GM19240 (cell line): ENCODE measurements at regions not wholly inside any gene's neighbourhood (a gene's known extent, or its start where the extent isn't known, plus 50 kb on each side); places are given as distances from the start of the nearest gene placed in this dataset.

Experiments
- DNase-seq: peaks from one replicate; pipeline ENCODE4 v3.0.0; 2011; ENCODE audit warnings: low spot score; ENCODE audit not compliant: insufficient read length

- no peak for DNase-seq
These were observed 67.1 kb upstream of the DUSP22 start for GRCh38 chr6:225121-225721.

DNA sequence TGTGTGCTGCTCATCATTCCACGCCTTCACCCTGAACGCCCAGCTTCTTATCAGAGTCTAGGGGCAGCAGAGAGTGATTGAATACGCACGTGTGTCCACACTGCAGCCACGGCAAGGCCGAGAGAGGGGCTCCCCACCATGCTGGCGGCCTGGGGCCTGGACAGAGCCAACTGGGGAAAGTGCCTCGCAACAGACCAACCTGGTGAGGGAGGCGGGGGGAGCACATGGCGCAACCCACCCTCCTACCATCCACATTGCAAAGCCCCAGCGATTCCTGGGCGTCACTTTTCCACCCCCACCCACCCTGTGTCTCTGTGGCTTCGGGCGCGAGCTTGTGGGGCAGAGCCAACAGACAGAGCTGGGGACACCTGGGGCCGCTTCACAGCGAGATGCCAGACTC is 66.4 kb upstream of the DUSP22 start:
- DNase-seq = no peak

DNA sequence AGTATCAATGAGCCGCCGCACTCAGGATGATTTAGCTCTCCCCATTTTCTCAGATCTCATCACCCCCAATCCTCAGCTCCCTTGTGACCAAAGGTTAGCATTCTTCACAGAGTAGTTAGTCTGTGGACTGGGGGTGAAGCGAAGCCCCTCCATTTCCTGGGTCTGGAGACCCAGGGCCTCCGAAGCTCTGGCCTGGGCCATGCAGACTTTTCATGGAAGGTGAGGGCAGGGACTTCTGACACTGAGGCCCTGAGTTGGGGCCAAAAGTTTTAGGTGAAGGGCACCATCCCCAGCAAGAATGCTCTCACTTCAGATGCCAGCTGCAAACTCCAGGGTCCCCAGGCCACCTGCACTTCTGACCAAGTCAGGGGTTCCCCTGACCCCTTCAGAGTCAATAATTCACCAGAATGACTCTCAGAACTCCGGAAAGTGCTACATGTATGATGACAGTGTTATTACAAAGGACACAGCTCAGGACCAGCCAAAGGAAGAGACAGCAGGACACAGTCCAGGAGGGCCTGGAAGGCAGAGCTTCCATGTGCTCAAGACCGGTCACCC is 65.7 kb upstream of the DUSP22 start:
- no peak for DNase-seq

GRCh38 chr6:227074-227782 is 65.1 kb upstream of the DUSP22 start:
- DNase-seq = no peak

DNA sequence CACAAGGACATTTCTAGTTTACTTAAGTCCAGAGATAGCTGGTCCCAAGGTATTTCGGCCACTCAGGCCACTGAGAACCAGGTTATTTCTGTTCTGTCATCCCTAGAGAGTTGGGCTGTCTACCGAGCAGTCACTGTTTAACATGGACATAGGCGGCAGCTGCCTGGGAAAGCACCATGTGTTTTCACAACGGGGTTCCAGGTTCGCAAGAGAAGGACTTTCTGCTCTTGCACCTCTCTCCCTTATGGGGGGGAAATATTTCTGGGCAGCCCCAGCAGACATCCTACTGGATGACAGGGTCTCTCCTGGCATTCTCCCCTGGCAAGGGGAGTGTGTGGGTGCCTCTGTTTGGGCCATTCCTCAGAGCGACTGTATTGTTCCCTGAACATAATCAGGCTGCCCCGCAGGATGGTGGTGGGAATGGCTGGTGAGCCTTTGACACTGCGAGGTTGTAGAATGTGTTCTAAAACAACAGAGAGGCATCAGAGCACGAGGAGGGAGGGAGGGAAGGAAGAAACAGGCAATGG is 64.4 kb upstream of the DUSP22 start:
- DNase-seq = no peak

DNA sequence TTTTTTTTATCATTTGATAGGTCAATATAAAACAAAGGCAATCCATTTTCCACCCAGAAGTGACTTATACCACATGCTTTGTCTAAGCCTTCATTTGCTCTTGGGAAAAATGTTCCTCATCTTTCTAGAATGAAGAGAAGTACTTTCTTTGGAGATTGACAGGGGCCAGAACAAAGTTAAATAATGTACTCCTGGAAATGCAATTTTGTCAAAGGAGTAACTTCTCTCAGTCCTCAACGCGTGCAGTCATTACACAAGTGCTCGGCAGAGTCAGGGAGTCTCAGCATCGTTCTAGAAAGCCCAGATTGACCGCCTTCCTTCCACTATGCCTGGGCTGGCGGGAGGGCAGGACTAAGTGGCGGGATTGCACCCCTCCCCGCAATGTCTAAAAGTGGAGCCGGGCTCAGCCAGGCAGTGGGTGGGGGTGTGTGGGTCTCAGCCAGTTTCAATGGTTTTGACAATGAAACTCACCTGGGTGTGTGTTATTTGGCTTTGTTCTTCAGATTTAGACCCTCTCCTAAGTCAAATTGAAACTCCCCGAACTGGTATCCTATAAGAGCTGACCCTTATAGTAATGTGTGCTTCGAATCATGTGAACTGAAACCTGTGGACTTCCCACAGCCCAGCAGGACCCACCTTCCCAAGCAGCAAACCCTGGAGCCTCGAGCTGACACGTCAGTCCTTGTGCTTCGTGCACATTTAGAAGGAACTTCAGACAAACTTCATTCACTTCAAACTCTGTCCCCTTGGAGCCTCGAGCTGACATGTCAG is 63.2 kb upstream of the DUSP22 start:
- no peak for DNase-seq

- no peak for DNase-seq
These were observed 60.5 kb upstream of the DUSP22 start for GRCh38 chr6:231779-232178.

- DNase-seq = no peak
These were observed 59.2 kb upstream of the DUSP22 start for GRCh38 chr6:232982-233640.

- no peak for DNase-seq
These were observed 57.4 kb upstream of the DUSP22 start for GRCh38 chr6:234706-235372.

DNA sequence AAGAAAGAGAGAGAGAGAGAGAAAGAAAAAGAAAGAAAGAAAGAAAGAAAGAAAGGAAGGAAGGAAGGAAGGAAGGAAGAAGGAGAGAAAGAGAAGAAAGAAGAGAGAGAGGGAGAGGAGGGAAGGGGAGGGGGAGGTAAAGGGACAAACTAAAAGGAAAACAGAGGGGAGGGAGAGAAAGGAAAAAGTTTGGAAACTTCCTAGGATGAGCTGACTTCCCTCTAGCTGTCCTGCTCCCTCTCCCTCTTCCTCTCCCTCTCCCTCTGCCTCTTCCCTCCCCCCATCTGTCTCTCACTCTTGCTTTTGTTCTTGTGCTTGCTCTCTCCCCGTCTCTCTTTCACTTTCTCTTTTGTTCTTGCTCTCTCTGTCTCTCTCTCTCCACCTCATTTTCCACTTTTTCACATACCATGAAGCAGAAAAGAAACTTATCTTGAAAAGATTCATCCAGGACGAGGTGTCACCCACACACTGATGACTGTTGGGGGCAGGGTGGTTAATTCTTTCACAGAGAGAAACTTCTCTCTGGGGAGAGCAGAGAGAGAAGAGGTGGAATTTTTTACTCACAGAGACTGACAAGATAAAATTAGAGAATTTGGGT is 56.4 kb upstream of the DUSP22 start:
- no peak for DNase-seq

- DNase-seq = no peak
These were observed 55.8 kb upstream of the DUSP22 start for GRCh38 chr6:236519-236918.

DNA sequence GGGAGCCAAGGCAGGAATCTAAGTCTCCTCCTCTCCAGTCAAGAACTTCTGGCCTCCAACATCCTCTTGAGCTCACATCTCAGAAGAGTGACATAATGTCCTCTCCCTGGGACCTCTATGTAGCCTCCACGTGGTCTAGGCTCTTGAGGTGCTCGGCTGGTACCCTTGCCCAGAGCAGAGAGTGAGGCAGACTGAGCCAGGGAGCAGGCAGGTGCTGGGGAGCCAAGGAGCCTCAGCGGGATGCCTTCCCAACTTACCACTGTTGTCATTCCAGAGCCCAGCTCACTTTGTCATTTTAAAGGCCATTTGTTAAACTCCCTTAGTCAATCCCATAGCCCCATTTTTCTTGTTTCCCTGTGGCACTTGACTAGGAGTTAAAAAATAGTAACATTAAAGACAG is 52.1 kb upstream of the DUSP22 start:
- DNase-seq = no peak

DNA sequence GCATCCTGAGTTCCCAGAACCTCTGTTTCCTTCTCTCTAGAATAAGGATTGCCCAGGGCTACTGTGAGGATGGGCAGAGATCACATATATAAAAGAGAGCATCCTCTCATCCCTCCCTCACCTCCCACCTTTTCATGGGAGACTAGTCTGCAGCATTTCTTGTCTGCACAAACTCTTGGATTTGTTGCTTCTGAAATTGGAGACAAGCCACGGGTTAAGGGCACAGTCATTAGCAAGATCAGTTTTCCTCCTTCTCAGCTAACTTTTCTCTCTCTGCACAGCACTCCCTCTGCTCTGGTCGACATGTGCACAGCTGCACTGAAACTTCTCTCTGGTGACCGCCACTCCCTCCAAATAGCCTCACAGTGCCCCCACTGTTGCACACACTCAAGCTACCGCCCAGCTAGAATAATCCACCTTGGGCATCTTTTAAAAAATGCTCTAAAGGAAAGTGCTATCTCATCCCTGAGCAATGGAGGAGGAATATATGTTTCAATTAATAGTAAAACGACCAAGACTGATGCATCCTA is 50.9 kb upstream of the DUSP22 start:
- DNase-seq = no peak
